K562 (cell line): ENCODE measurements at regions not wholly inside any gene's neighbourhood (a gene's known extent, or its start where the extent isn't known, plus 50 kb on each side); places are given as distances from the start of the nearest gene placed in this dataset.

Source experiments
- ATAC-seq: fragments of 200-7000 bp; cut with Tn5 transposase; 3 replicates; pipeline ENCODE4 v1.9.1; 2020; ENCODE audit warnings: moderate library complexity
- BruUV-seq: library from RNA; stranded (reverse); fragments of 400-500 nt; replicated peaks from 2 replicates; lab custom pipeline; 2021; lab: Mats Ljungman, UMichigan
- CTCF ChIA-PET: fragments of 300-600 bp; formaldehyde crosslinking; extraction: SDS; loops from one replicate; lab custom pipeline; 2021; ENCODE audit warnings: low intra/inter-chr PET ratio; lab: Yijun Ruan, JAX
- POLR2A ChIA-PET: fragments of 300-600, 350-650 bp; sonication (Branson Sonifier 250); formaldehyde crosslinking; extraction: SDS; loops from one replicate; lab custom pipeline; 2021; ENCODE audit warnings: antibody characterized with exemption, inconsistent platforms; lab: Yijun Ruan, JAX
- DNase-seq, 4 experiments: peaks; one replicate each; pipeline versions ENCODE4 v3.0.0 to v3.0.0-alpha.2; 2011 to 2018; ENCODE audit warnings: low spot score in 3 of 4, mixed read lengths in 3 of 4; ENCODE audit errors: extremely low read depth in 1 of 4
- FAIRE-seq: peaks from 2 replicates; lab custom pipeline; 2011; peaks lifted over from hg19 to GRCh38; lab: Jason Lieb, UNC
- H2AFZ ChIP-seq: 2 replicates; pipeline ENCODE4 v1.6.0; 2011; ENCODE audit warnings: low read depth, low read length, control low read depth, inconsistent platforms
- H3K27ac ChIP-seq: fragments of 200-600 bp; 3 replicates; pipeline ENCODE4 v1.8.0; 2011; ENCODE audit warnings: low read depth, mild to moderate bottlenecking, control low read depth, inconsistent platforms, low read length, moderate library complexity, mixed read lengths; ENCODE audit errors: extremely low read depth
- H3K27me3 ChIP-seq, 2 experiments: fragments of 300-600 bp in 1 of 2; 2 replicates in 1 of 2; 3 replicates in 1 of 2; pipeline versions ENCODE4 v1.6.0 to v1.8.0; 2011; ENCODE audit warnings: inconsistent platforms in 2 of 2, low read length in 2 of 2, mild to moderate bottlenecking in 1 of 2, mixed read lengths in 1 of 2, moderate library complexity in 1 of 2; ENCODE audit not compliant: control insufficient read depth in 2 of 2, insufficient read depth in 2 of 2
- H3K36me3 ChIP-seq: fragments of 300-600 bp; 3 replicates; pipeline ENCODE4 v1.8.0; 2011; ENCODE audit warnings: mild to moderate bottlenecking, low read length, inconsistent platforms; ENCODE audit not compliant: control insufficient read depth, insufficient read depth
- H3K4me1 ChIP-seq, 2 experiments: fragments of 200-600 bp in 1 of 2; replicated peaks in 1 of 2; 2 replicates in 1 of 2; 3 replicates in 1 of 2; pipeline versions ENCODE4 v1.5.1 to v1.8.0; 2011; ENCODE audit warnings: inconsistent platforms in 2 of 2, low read length in 2 of 2, mild to moderate bottlenecking in 1 of 2, mixed read lengths in 1 of 2, moderate library complexity in 1 of 2; ENCODE audit not compliant: control insufficient read depth in 2 of 2, insufficient read depth in 2 of 2
- H3K4me2 ChIP-seq: 2 replicates; pipeline ENCODE4 v1.6.1; 2011; ENCODE audit warnings: low read length, control low read depth, inconsistent platforms, mixed read lengths; ENCODE audit not compliant: insufficient read depth
- H3K4me3 ChIP-seq: fragments of 200-600 bp; sonication (generic), shearing (Covaris generic); 2 replicates; pipeline ENCODE4 v1.5.1; 2016; ENCODE audit warnings: control low read depth, inconsistent platforms
- H3K79me2 ChIP-seq: fragments of 200-600 bp; 3 replicates; pipeline ENCODE4 v1.8.0; 2011; ENCODE audit warnings: low read length, inconsistent platforms; ENCODE audit not compliant: control insufficient read depth, insufficient read depth
- H3K9ac ChIP-seq, 2 experiments: 2 replicates each; pipeline versions ENCODE4 v1.6.0 to v1.6.1; 2011; ENCODE audit warnings: low read depth in 2 of 2, low read length in 2 of 2, control low read depth in 1 of 2, inconsistent platforms in 1 of 2, mild to moderate bottlenecking in 1 of 2, mixed read lengths in 1 of 2; ENCODE audit not compliant: insufficient read depth in 1 of 2
- H3K9me1 ChIP-seq: one replicate; pipeline ENCODE4 v1.6.0; 2011; ENCODE audit warnings: inconsistent platforms, mild to moderate bottlenecking, low read length, moderate library complexity; ENCODE audit not compliant: control insufficient read depth, insufficient read depth
- H3K9me3 ChIP-seq: replicated peaks from 2 replicates; pipeline ENCODE4 v1.5.1; 2011; ENCODE audit warnings: low read depth, low read length, inconsistent platforms; ENCODE audit not compliant: control insufficient read depth, insufficient read depth
- H4K20me1 ChIP-seq: replicated peaks from 2 replicates; pipeline ENCODE4 v1.6.1; 2011; ENCODE audit warnings: low read length, inconsistent platforms, mixed read lengths; ENCODE audit not compliant: control insufficient read depth, insufficient read depth
- BCL6 ChIP-seq: fragments of 250-450 bp; sonication (Bioruptor Pico); IDR thresholded peaks from 2 replicates; pipeline ENCODE4 v1.4.0; 2020
- CHD4 ChIP-seq: fragments of 200-600 bp; sonication (generic); IDR thresholded peaks from 3 replicates; pipeline ENCODE4 v1.6.1; 2012; ENCODE audit warnings: low read depth, mild to moderate bottlenecking, mixed read lengths, low read length, inconsistent platforms; ENCODE audit not compliant: insufficient read depth, insufficient replicate concordance, poor library complexity, severe bottlenecking
- MCM7 ChIP-seq, 2 experiments: fragments of 450-650 bp; IDR thresholded peaks; 2 replicates each; pipeline ENCODE4 v1.6.1; 2016 to 2018
- SMARCB1 ChIP-seq: IDR thresholded peaks from 2 replicates; pipeline ENCODE4 v1.6.1; 2011; ENCODE audit warnings: improper control_type of control experiment, low read depth; ENCODE audit not compliant: insufficient read length
- SP1 ChIP-seq: sonication (generic); formaldehyde crosslinking; IDR thresholded peaks from 2 replicates; pipeline ENCODE4 v1.8.1; 2022; ENCODE audit warnings: mild to moderate bottlenecking, missing genetic modification reagents
- ZNF3 ChIP-seq: fragments of 250-450 bp; sonication (Bioruptor Pico); IDR thresholded peaks from 2 replicates; pipeline ENCODE4 v1.5.0; 2021; ENCODE audit warnings: mild to moderate bottlenecking, moderate library complexity
- WGBS: fragments of 100-300 bp; shearing (Covaris generic); methylation state at CpG from one replicate; pipeline ENCODE4 v1.1.6; 2016; ENCODE audit warnings: low coverage, mixed read lengths; ENCODE audit not compliant: insufficient coverage; ENCODE audit errors: missing lambda C conversion rate; 5-methylcytosine and 5-hydroxymethylcytosine counted together
- in situ Hi-C: fragments of 300-500 bp; cut with MboI; formaldehyde crosslinking; loops from 4 replicates; pipeline ENCODE4 v1.15.0; 2018; ENCODE audit warnings: inconsistent platforms, mixed read lengths
- intact Hi-C: fragments of 100-400 bp; cut with micrococcal nuclease; formaldehyde crosslinking; loops from 2 replicates; pipeline ENCODE4 v1.14.2; 2022
- TF ChIP-seq, protein P1 (sequence below): sonication (generic); formaldehyde crosslinking; IDR thresholded peaks from 2 replicates; pipeline ENCODE4 v1.8.0; 2022; ENCODE audit warnings: mild to moderate bottlenecking, missing genetic modification reagents

DNA sequence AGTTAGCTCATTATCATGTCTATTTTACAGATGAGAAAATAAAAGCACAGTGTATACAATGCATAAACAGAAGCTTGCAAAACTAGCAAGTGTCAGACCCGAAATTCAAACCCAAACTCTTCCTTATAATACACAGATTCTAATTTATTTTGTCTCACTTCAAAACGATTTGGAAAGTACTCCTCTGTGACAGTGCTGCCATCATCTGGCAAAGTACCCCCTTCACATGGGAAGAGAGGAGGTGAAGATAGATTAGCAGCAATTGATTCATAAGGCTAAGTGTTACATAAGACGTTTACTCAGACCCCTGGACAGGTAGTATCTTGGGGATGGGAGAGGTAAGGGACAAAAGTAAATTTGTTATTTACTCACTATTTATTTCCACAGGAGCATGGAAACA is 744.0 kb upstream of the SGO1 start (continued):
- TF ChIP-seq CHD4: no peak
- TF ChIP-seq SMARCB1: no peak
- TF ChIP-seq, protein P1, sequence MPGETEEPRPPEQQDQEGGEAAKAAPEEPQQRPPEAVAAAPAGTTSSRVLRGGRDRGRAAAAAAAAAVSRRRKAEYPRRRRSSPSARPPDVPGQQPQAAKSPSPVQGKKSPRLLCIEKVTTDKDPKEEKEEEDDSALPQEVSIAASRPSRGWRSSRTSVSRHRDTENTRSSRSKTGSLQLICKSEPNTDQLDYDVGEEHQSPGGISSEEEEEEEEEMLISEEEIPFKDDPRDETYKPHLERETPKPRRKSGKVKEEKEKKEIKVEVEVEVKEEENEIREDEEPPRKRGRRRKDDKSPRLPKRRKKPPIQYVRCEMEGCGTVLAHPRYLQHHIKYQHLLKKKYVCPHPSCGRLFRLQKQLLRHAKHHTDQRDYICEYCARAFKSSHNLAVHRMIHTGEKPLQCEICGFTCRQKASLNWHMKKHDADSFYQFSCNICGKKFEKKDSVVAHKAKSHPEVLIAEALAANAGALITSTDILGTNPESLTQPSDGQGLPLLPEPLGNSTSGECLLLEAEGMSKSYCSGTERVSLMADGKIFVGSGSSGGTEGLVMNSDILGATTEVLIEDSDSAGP (CRISPR knock-in tag): no peak

DNA sequence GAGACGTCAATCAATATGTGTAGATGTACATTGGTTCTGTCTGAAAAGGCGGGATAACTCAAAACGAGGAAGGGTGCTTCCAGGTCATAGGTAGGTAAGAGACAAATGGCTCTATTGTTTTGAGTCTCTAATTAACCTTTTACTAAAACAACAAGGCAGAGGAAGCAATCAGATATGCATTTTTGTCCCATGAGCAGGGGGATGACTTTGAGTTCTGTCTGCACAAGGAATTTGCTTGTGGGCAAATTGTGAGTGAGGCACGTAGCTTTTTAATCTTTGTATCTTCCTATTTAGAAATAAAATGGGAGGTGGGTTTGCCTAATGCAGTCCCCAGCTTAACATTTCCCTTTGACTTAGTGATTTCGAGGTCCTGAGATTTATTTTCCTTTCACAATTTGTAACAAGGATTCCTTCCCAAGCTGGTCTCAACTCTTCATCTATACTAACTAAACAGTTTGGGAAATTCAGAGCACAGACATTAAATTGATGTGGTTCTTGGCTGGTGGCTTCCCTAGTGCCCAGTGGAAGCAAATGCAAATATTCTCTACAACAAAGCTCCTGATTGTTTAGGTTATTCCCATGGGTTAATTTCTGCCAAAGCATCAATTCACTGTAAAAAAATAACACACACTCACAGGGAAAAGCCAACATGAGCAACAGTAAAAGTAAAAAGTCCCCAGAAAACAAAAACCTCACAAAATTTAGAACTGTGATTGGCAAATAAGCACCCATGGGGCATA is 738.8 kb upstream of the SGO1 start:
- no peaks in the 10 kb centered on the region for H3K4me1 ChIP-seq
- H4K20me1 ChIP-seq: no peaks in the 10 kb centered on the region
- intact Hi-C loops: no loop called here
- H3K36me3 ChIP-seq: no peaks in the 10 kb centered on the region
- in situ Hi-C loops: no loop called here
- FAIRE-seq: no peak
- H3K79me2 ChIP-seq: no peaks in the 10 kb centered on the region
- WGBS: 35% methylated on average over 5 of the region's 5 CpGs
- no peak for DNase-seq
- H3K9ac ChIP-seq: no peak overlapping the region
- CTCF ChIA-PET: no interaction called here
- no peaks in the 10 kb centered on the region for H3K9me1 ChIP-seq
- no peak overlapping the region for H2AFZ ChIP-seq
- H3K4me3 ChIP-seq: no peak overlapping the region
- no peak overlapping the region for H3K27ac ChIP-seq
- H3K27me3 ChIP-seq: no peaks in the 10 kb centered on the region
- no peak for ATAC-seq
- POLR2A ChIA-PET: no interaction called here
- BruUV-seq: no TSS peak
- no peak overlapping the region for H3K4me2 ChIP-seq
- no peak for TF ChIP-seq SP1 (CRISPR knock-in tag)
- no peak for TF ChIP-seq ZNF3 (CRISPR knock-in tag)
- no peak for TF ChIP-seq BCL6 (CRISPR knock-in tag)
- TF ChIP-seq MCM7 (IDR thresholded peaks at IDR 0.05): no peak
- TF ChIP-seq, all 486 proteins: peak for 0
- no peaks in the 10 kb centered on the region; the same call in 1 of the 2 replicates for H3K9me3 ChIP-seq
